NCI-H1436 (cell line): ENCODE measurements at regions not wholly inside any gene's neighbourhood (a gene's known extent, or its start where the extent isn't known, plus 50 kb on each side); places are given as distances from the start of the nearest gene placed in this dataset.
"Not testable (repeated sequence)": the region's sequence is repeated elsewhere in the genome, so short reads cannot be mapped to it uniquely, and the experiment has no call there.

Source experiments
- DNase-seq: peaks from one replicate; lab custom pipeline; 2025; lab: John Stamatoyannopoulos, UW

GRCh38 chr10:23648618-23649017 is 209.7 kb downstream of the OTUD1 start:
- no peak for DNase-seq

GRCh38 chr10:23656735-23657134 is 217.9 kb downstream of the OTUD1 start:
- DNase-seq, result no peak

GRCh38 chr10:23657677-23658076 is 218.8 kb downstream of the OTUD1 start:
- no peak for DNase-seq

GRCh38 chr10:23671866-23672265 is 233.0 kb downstream of the OTUD1 start:
- DNase-seq, result not testable (repeated sequence)

- no peak for DNase-seq
Measured at GRCh38 chr10:23675585-23675984, 236.7 kb downstream of the OTUD1 start.

GRCh38 chr10:23676296-23676695 is 237.4 kb downstream of the OTUD1 start:
- no peak for DNase-seq

- no peak for DNase-seq
Measured at GRCh38 chr10:23686722-23687121, 247.8 kb downstream of the OTUD1 start.

GRCh38 chr10:23692736-23693135 is 253.9 kb downstream of the OTUD1 start:
- DNase-seq, result no peak

- no peak for DNase-seq
Measured at GRCh38 chr10:23693501-23693901, 254.6 kb downstream of the OTUD1 start.

- no peak for DNase-seq
Measured at GRCh38 chr10:23693925-23694324, 255.1 kb downstream of the OTUD1 start.

GRCh38 chr10:23694446-23694920 is 255.6 kb downstream of the OTUD1 start:
- no peak for DNase-seq

GRCh38 chr10:23694921-23695824 is 256.3 kb downstream of the OTUD1 start:
- DNase-seq, result no peak

- DNase-seq, result no peak
Measured at GRCh38 chr10:23695825-23696420, 257.0 kb downstream of the OTUD1 start.

- no peak for DNase-seq
Measured at GRCh38 chr10:23696476-23696875, 257.6 kb downstream of the OTUD1 start.

- DNase-seq, result peak; percentile 58
Measured at GRCh38 chr10:23702977-23703414, 264.1 kb downstream of the OTUD1 start.

GRCh38 chr10:23715363-23715762 is 276.5 kb downstream of the OTUD1 start:
- no peak for DNase-seq

GRCh38 chr10:23717913-23718312 is 279.0 kb downstream of the OTUD1 start:
- DNase-seq, result no peak

GRCh38 chr10:23718946-23719345 is 280.1 kb downstream of the OTUD1 start:
- no peak for DNase-seq

- no peak for DNase-seq
Measured at GRCh38 chr10:23723796-23724195, 284.9 kb downstream of the OTUD1 start.

- DNase-seq, result no peak
Measured at GRCh38 chr10:23725548-23725947, 286.7 kb downstream of the OTUD1 start.

GRCh38 chr10:23742368-23742767 is 303.5 kb downstream of the OTUD1 start:
- DNase-seq, result no peak

GRCh38 chr10:23742807-23743206 is 303.9 kb downstream of the OTUD1 start:
- DNase-seq, result no peak

- no peak for DNase-seq
Measured at GRCh38 chr10:23754179-23754578, 315.3 kb downstream of the OTUD1 start.
